Brain microvascular endothelial cell (primary cell): ENCODE measurements at regions not wholly inside any gene's neighbourhood (a gene's known extent, or its start where the extent isn't known, plus 50 kb on each side); places are given as distances from the start of the nearest gene placed in this dataset.

Experiments
- DNase-seq: peaks from one replicate; pipeline ENCODE4 v3.0.0-alpha.2; 2020
- H3K27ac ChIP-seq: fragments of 250-450 bp; sonication (Bioruptor Pico); 2 replicates; pipeline ENCODE4 v1.5.1; 2020; ENCODE audit warnings: mild to moderate bottlenecking, moderate library complexity
- H3K27me3 ChIP-seq: fragments of 250-450 bp; sonication (Bioruptor Pico); replicated peaks from 2 replicates; pipeline ENCODE4 v1.5.1; 2020; ENCODE audit warnings: mild to moderate bottlenecking
- H3K36me3 ChIP-seq: fragments of 250-450 bp; sonication (Bioruptor Pico); replicated peaks from 2 replicates; pipeline ENCODE4 v1.5.1; 2020; ENCODE audit warnings: mild to moderate bottlenecking
- H3K4me3 ChIP-seq: 2 replicates; pipeline ENCODE4 v1.5.1; 2011; ENCODE audit warnings: low read depth, mild to moderate bottlenecking, control low read depth, low read length, moderate library complexity
- in situ Hi-C: cut with HindIII; loops from 2 replicates; pipeline ENCODE4 v1.10.0; 2017; ENCODE audit warnings: low sequenced_read_pairs, low pct_ligation_motif_present
- TF ChIP-seq, protein P1 (sequence below): IDR thresholded peaks from 2 replicates; pipeline ENCODE4 v1.5.1; 2011; ENCODE audit warnings: low read depth, mild to moderate bottlenecking, moderate library complexity, low read length, control low read depth, inconsistent platforms; ENCODE audit errors: missing control alignments

DNA sequence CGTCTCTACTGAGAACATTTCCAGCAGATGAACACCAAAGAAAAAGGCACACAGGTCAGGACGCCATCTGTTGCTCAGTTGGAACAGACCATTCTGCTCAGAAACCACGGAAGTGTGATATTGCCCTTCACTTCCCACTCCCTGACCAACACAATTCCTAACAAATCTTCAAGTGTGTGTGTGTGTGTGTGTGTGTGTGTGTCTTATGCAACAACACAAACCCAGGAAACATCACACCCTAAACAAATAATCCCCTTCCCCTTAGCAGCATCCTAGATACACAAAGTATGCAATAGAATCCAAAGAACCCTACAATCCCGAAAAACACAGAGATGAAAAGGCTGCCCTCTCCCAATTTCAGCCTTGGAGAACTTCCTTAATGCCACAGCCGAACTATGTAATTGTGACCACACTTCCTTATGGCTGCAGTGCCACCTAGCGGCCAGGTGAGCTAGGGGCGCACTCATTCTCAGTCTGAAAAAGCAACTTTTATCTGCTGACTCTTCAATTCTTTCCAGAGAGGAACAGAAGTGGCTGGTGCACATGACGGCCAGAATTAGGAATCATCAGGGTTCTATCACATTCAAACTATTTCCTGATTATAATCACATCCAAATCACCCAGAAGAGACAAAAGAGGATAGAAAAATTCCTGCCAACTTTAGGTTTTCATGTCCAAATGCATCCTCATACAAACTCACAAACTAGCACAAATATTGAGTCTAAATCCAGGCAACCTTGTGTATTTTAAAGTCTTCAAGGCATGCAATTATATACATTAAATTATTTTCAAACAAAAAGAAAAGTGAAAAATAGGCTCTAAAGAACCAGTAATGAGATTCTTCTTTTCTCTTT, 164.9 kb downstream of the DHX15 start:
- no peak overlapping the region for H3K27ac ChIP-seq
- TF ChIP-seq, protein P1, sequence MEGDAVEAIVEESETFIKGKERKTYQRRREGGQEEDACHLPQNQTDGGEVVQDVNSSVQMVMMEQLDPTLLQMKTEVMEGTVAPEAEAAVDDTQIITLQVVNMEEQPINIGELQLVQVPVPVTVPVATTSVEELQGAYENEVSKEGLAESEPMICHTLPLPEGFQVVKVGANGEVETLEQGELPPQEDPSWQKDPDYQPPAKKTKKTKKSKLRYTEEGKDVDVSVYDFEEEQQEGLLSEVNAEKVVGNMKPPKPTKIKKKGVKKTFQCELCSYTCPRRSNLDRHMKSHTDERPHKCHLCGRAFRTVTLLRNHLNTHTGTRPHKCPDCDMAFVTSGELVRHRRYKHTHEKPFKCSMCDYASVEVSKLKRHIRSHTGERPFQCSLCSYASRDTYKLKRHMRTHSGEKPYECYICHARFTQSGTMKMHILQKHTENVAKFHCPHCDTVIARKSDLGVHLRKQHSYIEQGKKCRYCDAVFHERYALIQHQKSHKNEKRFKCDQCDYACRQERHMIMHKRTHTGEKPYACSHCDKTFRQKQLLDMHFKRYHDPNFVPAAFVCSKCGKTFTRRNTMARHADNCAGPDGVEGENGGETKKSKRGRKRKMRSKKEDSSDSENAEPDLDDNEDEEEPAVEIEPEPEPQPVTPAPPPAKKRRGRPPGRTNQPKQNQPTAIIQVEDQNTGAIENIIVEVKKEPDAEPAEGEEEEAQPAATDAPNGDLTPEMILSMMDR = peak; percentile 94
- no peaks in the 10 kb centered on the region for H3K27me3 ChIP-seq
- no peaks in the 10 kb centered on the region for H3K36me3 ChIP-seq
- in situ Hi-C loops = no loop called here
- DNase-seq = peak; percentile 43
- no peak overlapping the region for H3K4me3 ChIP-seq

DNA sequence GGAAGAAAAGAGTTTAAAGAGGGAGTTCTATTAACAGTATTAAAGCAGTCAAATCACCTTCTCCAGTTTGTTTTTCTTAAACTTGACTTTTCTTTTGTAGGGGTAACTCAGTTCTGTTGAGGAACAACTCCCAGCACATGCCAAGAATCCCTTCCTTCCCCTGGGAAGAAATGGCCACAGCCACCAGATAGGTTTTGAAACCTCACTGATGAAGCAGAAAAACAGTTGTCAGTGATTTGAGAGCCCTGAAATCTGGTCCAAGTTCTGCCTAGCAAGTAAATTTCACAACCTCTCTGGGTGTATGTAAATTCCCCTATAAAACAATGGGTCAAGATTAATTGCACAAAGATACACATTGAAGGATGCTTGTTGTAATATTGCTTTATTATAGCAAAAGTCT, 167.1 kb downstream of the DHX15 start:
- DNase-seq = no peak
- Histone ChIP-seq H3K36me3 (no peaks in the 10 kb centered on the region), H3K27ac (no peak overlapping the region), H3K27me3 (no peaks in the 10 kb centered on the region), H3K4me3 (no peak overlapping the region)
- in situ Hi-C loops = no loop called here
- TF ChIP-seq, protein P1 = no peak

DNA sequence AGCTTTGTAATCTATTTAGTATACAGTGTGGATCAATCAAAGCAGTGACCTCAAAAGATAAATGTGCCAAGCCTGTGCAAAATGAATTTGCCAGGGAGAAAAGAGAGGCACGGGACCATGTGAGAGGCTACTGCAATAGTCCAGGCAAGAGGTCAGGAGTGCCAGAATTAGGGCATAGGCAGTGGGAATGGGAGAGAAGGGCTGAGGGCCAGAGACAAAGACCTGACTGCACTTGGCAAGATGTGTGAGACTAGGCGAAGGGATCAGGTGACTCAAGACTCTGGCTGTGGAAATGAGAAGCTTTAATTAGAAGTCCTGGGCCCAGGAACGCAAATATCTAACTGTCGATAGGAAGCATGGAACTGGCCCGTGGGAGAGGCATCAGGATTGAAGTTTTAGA, 168.1 kb downstream of the DHX15 start:
- in situ Hi-C loops = no loop called here
- Histone ChIP-seq H3K27ac (no peak overlapping the region), H3K36me3 (no peaks in the 10 kb centered on the region), H3K4me3 (no peak overlapping the region), H3K27me3 (no peaks in the 10 kb centered on the region)
- TF ChIP-seq, protein P1 = no peak
- no peak for DNase-seq

DNA sequence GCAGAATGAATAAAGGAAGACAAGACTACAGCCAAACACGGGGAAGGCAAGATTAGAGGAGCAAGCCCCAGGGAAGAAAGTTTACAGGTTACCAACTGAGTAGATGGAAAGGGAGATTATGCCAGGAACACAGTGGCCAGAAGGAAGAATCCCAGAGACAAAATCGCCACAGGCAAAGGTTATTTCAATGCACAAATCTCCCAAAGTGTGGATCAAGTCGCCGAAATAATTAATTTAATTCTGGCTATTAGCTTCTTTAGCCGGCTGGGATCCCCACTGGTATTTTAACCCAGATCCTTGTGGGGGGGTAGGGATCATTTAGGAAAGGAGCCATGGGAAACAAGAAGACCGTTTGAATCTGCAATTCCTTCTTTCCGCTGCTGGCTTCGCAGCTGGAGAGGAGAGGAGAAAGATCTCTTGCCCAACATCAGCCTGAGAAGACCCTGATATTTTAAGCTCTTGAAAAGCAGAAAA, 171.0 kb downstream of the DHX15 start:
- DNase-seq = no peak
- in situ Hi-C loops = no loop called here
- Histone ChIP-seq H3K4me3 (no peak overlapping the region), H3K27me3 (no peaks in the 10 kb centered on the region), H3K36me3 (no peaks in the 10 kb centered on the region), H3K27ac (no peak overlapping the region)
- TF ChIP-seq, protein P1 = peak; percentile 20

DNA sequence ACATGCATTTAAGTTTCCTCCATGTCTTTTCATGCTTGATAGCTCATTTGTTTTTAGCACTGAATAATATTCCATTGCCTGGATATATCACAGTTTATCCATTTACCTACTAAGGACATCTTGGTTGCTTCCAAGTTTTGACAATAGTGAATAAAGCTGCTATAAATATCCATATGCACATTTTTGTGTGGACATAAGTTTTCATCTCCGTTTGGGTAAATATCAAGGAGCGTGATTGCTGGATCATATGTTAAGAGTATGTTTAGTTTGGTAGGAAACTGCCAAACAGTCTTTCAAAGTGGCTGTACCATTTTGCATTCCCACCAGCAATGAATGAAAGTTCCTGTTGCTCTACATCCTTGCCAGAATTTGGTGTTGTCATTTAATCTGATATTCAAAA, 172.5 kb downstream of the DHX15 start:
- Histone ChIP-seq H3K27ac (no peak overlapping the region), H3K4me3 (no peak overlapping the region), H3K27me3 (no peaks in the 10 kb centered on the region), H3K36me3 (no peaks in the 10 kb centered on the region)
- DNase-seq = no peak
- TF ChIP-seq, protein P1 = no peak
- in situ Hi-C loops = no loop called here
